Fibroblast of pulmonary artery (primary cell): ENCODE measurements at regions not wholly inside any gene's neighbourhood (a gene's known extent, or its start where the extent isn't known, plus 50 kb on each side); places are given as distances from the start of the nearest gene placed in this dataset.
A peak's percentile ranks its signal among the peaks of the same experiment; 100 is the strongest.

Source experiments
- DNase-seq: peaks from one replicate; pipeline ENCODE4 v3.0.0-alpha.2; 2010; ENCODE audit warnings: low read depth
- H3K4me3 ChIP-seq: replicated peaks from 2 replicates; pipeline ENCODE4 v1.5.1; 2011; ENCODE audit warnings: low read depth, mild to moderate bottlenecking, control low read depth, low read length, moderate library complexity
- CTCF ChIP-seq: IDR thresholded peaks from 2 replicates; pipeline ENCODE4 v1.5.1; 2011; ENCODE audit warnings: mild to moderate bottlenecking, control low read depth, low read length, inconsistent platforms; ENCODE audit errors: missing control alignments

GRCh38 chr10:6313111-6313895 is 110.6 kb downstream of the PFKFB3 start:
- no peak for DNase-seq
- no peak overlapping the region for H3K4me3 ChIP-seq
- no peak for TF ChIP-seq CTCF

GRCh38 chr10:6314620-6315205 is 112.0 kb downstream of the PFKFB3 start:
- no peak for TF ChIP-seq CTCF
- no peak overlapping the region for H3K4me3 ChIP-seq
- no peak for DNase-seq

GRCh38 chr10:6319119-6319518 is 116.4 kb downstream of the PFKFB3 start:
- no peak overlapping the region for H3K4me3 ChIP-seq
- no peak for TF ChIP-seq CTCF
- DNase-seq, result no peak

- TF ChIP-seq CTCF, result no peak
- no peak overlapping the region for H3K4me3 ChIP-seq
- DNase-seq, result no peak
Observed at GRCh38 chr10:6320320-6321010, 117.7 kb downstream of the PFKFB3 start.

- DNase-seq, result peak; percentile 24
- TF ChIP-seq CTCF, result no peak
- no peak overlapping the region for H3K4me3 ChIP-seq
Observed at GRCh38 chr10:6321880-6322279, 119.1 kb downstream of the PFKFB3 start.

GRCh38 chr10:6322805-6323204 is 120.1 kb downstream of the PFKFB3 start:
- no peak for DNase-seq
- no peak overlapping the region for H3K4me3 ChIP-seq
- no peak for TF ChIP-seq CTCF
